ENCODE measurements at regions not wholly inside any gene's neighbourhood (a gene's known extent, or its start where the extent isn't known, plus 50 kb on each side); places are given as distances from the start of the nearest gene placed in this dataset.

- TF ChIP-seq CTCF (IDR thresholded peaks at IDR 0.05 in 8 of 11, conservative IDR thresholded peaks at IDR 0.05 in 3 of 11) (no peak), POLR2A (IDR thresholded peaks at IDR 0.05) (no peak), POLR2AphosphoS5 (IDR thresholded peaks at IDR 0.05) (no peak)
Measured at GRCh38 chr4:162761965-162762364, 404.7 kb downstream of the NAF1 start.

Data from spleen (tissue), 7 donors.